ENCODE measurements at regions not wholly inside any gene's neighbourhood (a gene's known extent, or its start where the extent isn't known, plus 50 kb on each side); places are given as distances from the start of the nearest gene placed in this dataset.
"Not testable (repeated sequence)": the region's sequence is repeated elsewhere in the genome, so short reads cannot be mapped to it uniquely, and the experiment has no call there.

DNA sequence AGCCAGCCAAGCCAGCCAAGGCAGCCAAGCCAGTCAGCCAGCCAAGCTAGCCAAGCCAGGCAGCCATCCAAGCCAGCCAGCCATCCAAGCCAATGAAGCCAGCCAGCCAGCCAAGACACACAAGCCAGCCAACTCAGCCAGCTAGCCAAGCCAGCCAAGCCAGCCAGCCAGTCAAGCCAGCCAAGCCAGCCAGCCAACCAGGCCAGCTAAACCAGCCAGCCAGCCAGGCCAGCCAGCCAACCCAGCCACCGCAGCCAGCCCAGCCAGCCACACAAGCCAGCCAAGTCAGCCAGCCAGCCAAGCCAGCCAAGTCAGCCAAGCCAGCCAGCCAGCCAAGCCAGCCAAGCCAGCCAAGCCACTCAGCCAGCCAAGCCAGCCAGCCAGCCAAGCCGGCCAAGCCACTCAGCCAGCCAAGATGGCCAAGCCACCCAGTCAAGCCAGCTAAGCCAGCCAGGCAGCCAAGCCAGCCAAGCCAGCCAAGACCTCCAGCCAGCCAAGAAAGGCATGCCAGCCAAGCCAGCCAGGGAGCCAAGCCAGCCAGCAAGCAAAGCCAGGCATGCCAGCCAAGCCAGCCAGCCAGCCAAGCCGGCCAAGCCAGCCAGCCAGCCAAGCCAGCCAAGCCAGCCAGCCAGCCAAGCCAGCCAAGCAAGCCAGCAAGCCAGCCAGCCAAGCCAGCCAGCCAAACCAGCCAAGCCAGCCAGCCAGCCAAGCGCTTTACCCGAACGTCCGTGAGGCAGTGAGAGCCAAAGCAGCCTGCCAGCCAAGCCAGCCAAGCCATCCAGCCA lies 335.7 kb upstream of the PLGLB2 start:
- H3K36me3 Mint-ChIP-seq (ENCODE audit: insufficient read depth, unreplicated experiment); BruUV-seq (replicated peaks); H3K4me3 Mint-ChIP-seq (ENCODE audit: low read depth, unreplicated experiment); intact Hi-C loops (cut with micrococcal nuclease; ENCODE audit: unreplicated experiment); DNase-seq; CTCF ChIA-PET; H3K4me1 Mint-ChIP-seq (ENCODE audit: low read depth, unreplicated experiment); H3K27me3 Mint-ChIP-seq (ENCODE audit: unreplicated experiment); H3K9me3 Mint-ChIP-seq (ENCODE audit: low read depth, unreplicated experiment); H3K27ac Mint-ChIP-seq (ENCODE audit: unreplicated experiment): not testable (repeated sequence)

DNA sequence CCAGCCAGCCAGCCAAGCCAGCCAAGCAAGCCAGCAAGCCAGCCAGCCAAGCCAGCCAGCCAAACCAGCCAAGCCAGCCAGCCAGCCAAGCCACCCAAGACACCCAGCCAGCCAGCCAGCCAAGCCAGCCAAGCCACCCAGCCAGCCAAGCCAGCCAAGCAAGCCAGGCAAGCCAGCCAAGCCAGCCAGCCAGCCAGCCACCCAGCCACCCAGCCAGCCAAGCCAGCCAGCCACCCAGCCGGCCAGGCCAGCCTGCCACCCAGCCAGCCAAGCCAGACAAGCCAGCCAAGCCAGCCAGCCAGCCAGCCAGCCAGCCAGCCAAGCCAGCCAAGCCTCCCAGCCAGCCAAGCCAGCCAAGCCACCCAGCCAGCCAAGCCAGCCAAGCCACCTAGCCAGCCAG lies 333.6 kb upstream of the PLGLB2 start:
- H3K36me3 Mint-ChIP-seq (ENCODE audit: insufficient read depth, unreplicated experiment); intact Hi-C loops (cut with micrococcal nuclease; ENCODE audit: unreplicated experiment); DNase-seq; BruUV-seq (replicated peaks); H3K4me1 Mint-ChIP-seq (ENCODE audit: low read depth, unreplicated experiment); H3K4me3 Mint-ChIP-seq (ENCODE audit: low read depth, unreplicated experiment); CTCF ChIA-PET; H3K27ac Mint-ChIP-seq (ENCODE audit: unreplicated experiment); H3K27me3 Mint-ChIP-seq (ENCODE audit: unreplicated experiment); H3K9me3 Mint-ChIP-seq (ENCODE audit: low read depth, unreplicated experiment): not testable (repeated sequence)

DNA sequence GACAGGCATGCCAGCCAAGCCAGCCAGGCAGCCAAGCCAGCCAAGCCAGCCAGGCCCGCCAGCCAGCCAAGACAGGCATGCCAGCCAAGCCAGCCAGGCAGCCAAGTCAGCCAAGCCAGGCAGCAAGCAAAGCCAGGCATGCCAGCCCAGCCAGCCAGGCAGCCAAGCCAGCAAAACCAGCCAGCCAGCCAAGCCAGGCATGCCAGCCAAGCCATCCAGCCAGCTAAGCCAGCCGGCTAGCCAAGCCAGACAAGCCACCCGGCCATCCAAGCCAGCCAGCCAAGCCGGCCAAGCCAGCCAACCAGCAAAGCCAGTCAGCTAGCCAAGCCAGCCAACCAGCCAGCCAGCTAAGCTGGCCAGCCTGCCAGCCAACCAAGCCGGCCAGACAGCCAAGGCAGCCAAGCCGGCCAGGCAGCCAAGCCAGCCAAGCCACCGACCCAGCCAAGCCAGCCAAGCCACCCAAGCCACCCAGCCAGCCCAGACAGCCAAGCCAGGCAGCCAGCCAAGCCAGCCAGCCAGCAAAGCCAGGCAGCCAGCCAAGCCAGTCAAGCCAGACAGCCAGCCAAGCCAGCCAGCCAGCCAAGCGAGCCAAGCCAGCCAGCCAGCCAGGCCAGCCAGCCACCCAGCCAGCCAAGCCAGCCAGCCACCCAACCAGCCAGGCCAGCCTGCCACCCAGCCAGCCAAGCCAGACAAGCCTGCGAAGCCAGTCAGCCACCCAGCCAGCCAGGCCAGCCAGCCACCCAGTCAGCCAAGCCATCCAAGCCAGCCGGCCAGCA lies 332.9 kb upstream of the PLGLB2 start:
- CTCF ChIA-PET; H3K27ac Mint-ChIP-seq (ENCODE audit: unreplicated experiment); DNase-seq; intact Hi-C loops (cut with micrococcal nuclease; ENCODE audit: unreplicated experiment); H3K36me3 Mint-ChIP-seq (ENCODE audit: insufficient read depth, unreplicated experiment); H3K4me1 Mint-ChIP-seq (ENCODE audit: low read depth, unreplicated experiment); H3K4me3 Mint-ChIP-seq (ENCODE audit: low read depth, unreplicated experiment); H3K27me3 Mint-ChIP-seq (ENCODE audit: unreplicated experiment); H3K9me3 Mint-ChIP-seq (ENCODE audit: low read depth, unreplicated experiment); BruUV-seq (replicated peaks): not testable (repeated sequence)

DNA sequence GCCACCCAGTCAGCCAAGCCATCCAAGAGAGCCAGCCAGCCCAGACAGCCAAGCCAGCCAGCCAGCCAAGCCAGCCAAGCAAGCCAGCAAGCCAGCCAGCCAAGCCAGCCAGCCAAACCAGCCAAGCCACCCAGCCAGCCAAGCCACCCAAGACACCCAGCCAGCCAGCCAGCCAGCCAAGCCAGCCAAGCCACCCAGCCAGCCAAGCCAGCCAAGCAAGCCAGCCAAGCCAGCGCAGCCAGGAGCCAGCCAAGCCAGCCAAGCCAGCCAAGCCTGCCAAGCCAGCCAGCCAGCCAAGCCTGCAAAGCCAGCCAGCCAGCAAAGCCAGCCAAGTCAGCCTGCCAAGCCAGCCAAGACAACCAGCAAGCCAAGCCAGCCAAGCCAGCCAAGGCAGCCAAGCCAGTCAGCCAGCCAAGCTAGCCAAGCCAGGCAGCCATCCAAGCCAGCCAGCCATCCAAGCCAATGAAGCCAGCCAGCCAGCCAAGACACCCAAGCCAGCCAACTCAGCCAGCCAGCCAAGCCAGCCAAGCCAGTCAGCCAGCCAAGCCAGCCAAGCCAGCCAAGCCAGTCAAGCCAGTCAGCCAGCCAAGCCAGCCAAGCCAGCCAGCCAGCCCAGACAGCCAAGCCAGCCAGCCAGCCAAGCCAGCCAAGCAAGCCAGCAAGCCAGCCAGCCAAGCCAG lies 332.2 kb upstream of the PLGLB2 start:
- DNase-seq; H3K27me3 Mint-ChIP-seq (ENCODE audit: unreplicated experiment); BruUV-seq (replicated peaks); CTCF ChIA-PET; H3K36me3 Mint-ChIP-seq (ENCODE audit: insufficient read depth, unreplicated experiment); H3K4me1 Mint-ChIP-seq (ENCODE audit: low read depth, unreplicated experiment); H3K27ac Mint-ChIP-seq (ENCODE audit: unreplicated experiment); H3K4me3 Mint-ChIP-seq (ENCODE audit: low read depth, unreplicated experiment); H3K9me3 Mint-ChIP-seq (ENCODE audit: low read depth, unreplicated experiment); intact Hi-C loops (cut with micrococcal nuclease; ENCODE audit: unreplicated experiment): not testable (repeated sequence)

- not testable (repeated sequence) for H3K27me3 Mint-ChIP-seq (ENCODE audit: unreplicated experiment); BruUV-seq (replicated peaks)
Observed at GRCh38 chr2:87416266-87416592, 331.7 kb upstream of the PLGLB2 start.

GRCh38 chr2:87417147-87417546 lies 330.7 kb upstream of the PLGLB2 start:
- H3K4me3 Mint-ChIP-seq (ENCODE audit: low read depth, unreplicated experiment); intact Hi-C loops (cut with micrococcal nuclease; ENCODE audit: unreplicated experiment); H3K36me3 Mint-ChIP-seq (ENCODE audit: insufficient read depth, unreplicated experiment); BruUV-seq (replicated peaks); CTCF ChIA-PET; H3K4me1 Mint-ChIP-seq (ENCODE audit: low read depth, unreplicated experiment); DNase-seq; H3K27ac Mint-ChIP-seq (ENCODE audit: unreplicated experiment); H3K9me3 Mint-ChIP-seq (ENCODE audit: low read depth, unreplicated experiment); H3K27me3 Mint-ChIP-seq (ENCODE audit: unreplicated experiment): not testable (repeated sequence)

More at GRCh38 chr2:87416266-87416592, 331.7 kb upstream of the PLGLB2 start:
- H3K4me1 Mint-ChIP-seq (ENCODE audit: low read depth, unreplicated experiment); H3K27ac Mint-ChIP-seq (ENCODE audit: unreplicated experiment); DNase-seq; CTCF ChIA-PET; H3K36me3 Mint-ChIP-seq (ENCODE audit: insufficient read depth, unreplicated experiment); H3K9me3 Mint-ChIP-seq (ENCODE audit: low read depth, unreplicated experiment); H3K4me3 Mint-ChIP-seq (ENCODE audit: low read depth, unreplicated experiment); intact Hi-C loops (cut with micrococcal nuclease; ENCODE audit: unreplicated experiment): not testable (repeated sequence)

- BruUV-seq (replicated peaks); H3K36me3 Mint-ChIP-seq (ENCODE audit: insufficient read depth, unreplicated experiment); DNase-seq; H3K4me3 Mint-ChIP-seq (ENCODE audit: low read depth, unreplicated experiment); intact Hi-C loops (cut with micrococcal nuclease; ENCODE audit: unreplicated experiment); CTCF ChIA-PET; H3K4me1 Mint-ChIP-seq (ENCODE audit: low read depth, unreplicated experiment); H3K9me3 Mint-ChIP-seq (ENCODE audit: low read depth, unreplicated experiment); H3K27ac Mint-ChIP-seq (ENCODE audit: unreplicated experiment); H3K27me3 Mint-ChIP-seq (ENCODE audit: unreplicated experiment): not testable (repeated sequence)
Observed at GRCh38 chr2:87417742-87418567, 329.9 kb upstream of the PLGLB2 start.

DNA sequence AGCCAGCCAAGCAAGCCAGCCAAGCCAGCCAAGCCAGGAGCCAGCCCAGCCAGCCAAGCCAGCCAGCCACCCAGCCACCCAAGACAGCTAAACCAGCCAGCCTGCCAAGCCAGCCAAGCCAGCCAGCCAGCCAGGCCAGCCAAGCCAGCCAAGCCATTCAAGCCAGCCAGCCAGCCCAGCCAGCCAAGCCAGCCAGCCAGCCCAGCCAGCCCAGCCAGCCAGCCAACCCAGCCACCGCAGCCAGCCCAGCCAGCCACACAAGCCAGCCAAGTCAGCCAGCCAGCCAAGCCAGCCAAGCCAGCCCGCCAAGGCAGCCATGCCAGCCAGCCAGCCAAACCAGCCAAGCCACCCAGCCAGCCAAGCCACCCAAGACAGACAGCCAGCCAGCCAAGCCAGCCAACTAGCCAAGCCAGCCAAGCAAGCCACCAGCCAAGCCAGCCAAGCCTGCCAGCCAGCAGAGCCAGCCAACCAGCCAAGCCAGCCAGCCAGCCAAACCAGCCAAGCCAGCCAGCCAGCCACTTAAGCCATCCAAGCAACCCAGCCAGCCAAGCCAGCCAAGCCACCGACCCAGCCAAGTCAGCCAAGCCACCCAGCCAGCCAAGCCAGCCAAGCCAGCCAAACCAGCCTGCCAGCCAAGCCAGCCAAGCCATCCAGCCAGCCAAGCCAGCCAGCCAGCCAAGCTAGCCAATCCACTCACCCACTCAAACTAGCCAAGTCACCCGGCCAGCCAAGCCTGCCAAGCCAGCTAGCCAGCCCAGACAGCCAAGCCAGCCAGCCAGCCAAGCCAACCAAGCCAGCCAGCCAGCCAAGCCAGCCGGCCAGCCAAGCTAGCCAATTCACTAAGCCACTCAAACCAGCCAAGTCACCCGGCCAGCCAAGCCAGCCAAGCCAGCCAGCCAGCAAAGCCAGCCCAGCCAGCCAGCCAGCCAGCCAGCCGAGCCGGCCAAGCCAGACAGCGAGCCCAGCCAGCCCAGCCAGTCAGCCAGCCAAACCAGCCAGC lies 328.8 kb upstream of the PLGLB2 start:
- CTCF ChIA-PET; H3K27ac Mint-ChIP-seq (ENCODE audit: unreplicated experiment); H3K4me3 Mint-ChIP-seq (ENCODE audit: low read depth, unreplicated experiment); H3K27me3 Mint-ChIP-seq (ENCODE audit: unreplicated experiment); intact Hi-C loops (cut with micrococcal nuclease; ENCODE audit: unreplicated experiment); BruUV-seq (replicated peaks); H3K4me1 Mint-ChIP-seq (ENCODE audit: low read depth, unreplicated experiment); H3K9me3 Mint-ChIP-seq (ENCODE audit: low read depth, unreplicated experiment); H3K36me3 Mint-ChIP-seq (ENCODE audit: insufficient read depth, unreplicated experiment); DNase-seq: not testable (repeated sequence)

DNA sequence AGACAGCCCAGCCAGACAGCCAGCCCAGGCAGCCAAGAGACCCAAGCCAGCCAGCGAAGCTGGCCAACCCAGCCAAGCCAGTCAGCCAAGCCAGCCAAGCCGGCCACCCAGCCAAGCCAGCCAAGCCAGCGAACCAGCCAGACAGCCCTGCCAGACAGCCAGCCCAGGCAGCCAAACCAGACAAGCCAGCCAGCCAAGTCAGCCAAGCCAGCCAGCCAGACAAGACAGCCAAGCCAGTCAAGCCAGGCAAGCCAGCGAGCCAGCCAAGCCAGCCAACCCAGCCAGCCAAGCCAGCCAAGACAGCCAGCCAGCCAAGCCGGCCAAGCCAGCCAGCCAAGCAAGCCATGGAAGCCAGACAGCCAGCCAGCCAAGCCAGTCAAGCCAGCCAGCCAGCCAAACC lies 327.9 kb upstream of the PLGLB2 start:
- intact Hi-C loops (cut with micrococcal nuclease; ENCODE audit: unreplicated experiment); BruUV-seq (replicated peaks): not testable (repeated sequence)

More for the DNA sequence above, 327.9 kb upstream of the PLGLB2 start:
- H3K4me3 Mint-ChIP-seq (ENCODE audit: low read depth, unreplicated experiment); DNase-seq; H3K27ac Mint-ChIP-seq (ENCODE audit: unreplicated experiment); H3K36me3 Mint-ChIP-seq (ENCODE audit: insufficient read depth, unreplicated experiment); CTCF ChIA-PET; H3K4me1 Mint-ChIP-seq (ENCODE audit: low read depth, unreplicated experiment); H3K9me3 Mint-ChIP-seq (ENCODE audit: low read depth, unreplicated experiment); H3K27me3 Mint-ChIP-seq (ENCODE audit: unreplicated experiment): not testable (repeated sequence)

Data from Calu3 (cell line).